ENCODE measurements at regions not wholly inside any gene's neighbourhood (a gene's known extent, or its start where the extent isn't known, plus 50 kb on each side); places are given as distances from the start of the nearest gene placed in this dataset.

DNA sequence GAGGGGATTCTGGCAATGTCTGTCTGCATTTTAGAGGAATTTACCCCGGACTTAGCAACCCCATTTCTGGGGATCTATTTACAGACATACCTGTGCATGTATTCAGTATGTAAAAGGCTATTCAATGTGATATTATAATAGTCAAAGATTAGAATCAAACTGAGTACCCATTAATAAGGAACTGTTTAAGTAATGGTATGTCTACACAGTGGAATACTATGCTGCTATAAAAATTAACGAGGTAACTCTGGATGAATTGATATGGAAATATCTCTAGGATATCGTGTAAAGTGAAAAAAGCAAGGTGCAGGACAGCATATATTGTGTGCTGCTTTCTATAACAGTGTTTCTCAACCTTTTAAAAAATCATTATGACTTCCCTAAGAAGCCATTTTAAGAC, 186.9 kb downstream of the SEMA6A start:
- H3F3A ChIP-seq (replicated peaks; ENCODE audit: insufficient read depth): no peaks in the 10 kb centered on the region
- no peaks in the 10 kb centered on the region for H3K79me2 ChIP-seq (ENCODE audit: insufficient read depth)
- H3K9me3 ChIP-seq: no peaks in the 10 kb centered on the region
- no peaks in the 10 kb centered on the region for H3K36me3 ChIP-seq (replicated peaks in 1 of 2; ENCODE audit: control insufficient read depth in 1 of 2, insufficient read depth in 2 of 2, low read length in 1 of 2)
- 61% methylated on average over 3 of the region's 3 CpGs for WGBS (ENCODE audit: low lambda C conversion rate)
- POLR2A ChIA-PET: no interaction called here
- H4K20me1 ChIP-seq (ENCODE audit: insufficient read depth): no peaks in the 10 kb centered on the region
- H3K27ac ChIP-seq (ENCODE audit: low read depth in 2 of 2, low read length in 1 of 2): no peak overlapping the region
- TF ChIP-seq JUND (IDR thresholded peaks at IDR 0.05) (no peak), GATA2 (CRISPR knock-in tag; IDR thresholded peaks at IDR 0.05) (no peak), IRF3 (IDR thresholded peaks at IDR 0.05; ENCODE audit: low read depth, low read length) (no peak), MAX (IDR thresholded peaks at IDR 0.05; ENCODE audit: low read depth) (no peak), TAF1 (IDR thresholded peaks at IDR 0.05; ENCODE audit: borderline replicate concordance, low read depth, low read length) (no peak), RXRA (IDR thresholded peaks at IDR 0.05; ENCODE audit: borderline replicate concordance, low read depth) (no peak), FOXM1 (IDR thresholded peaks at IDR 0.05; ENCODE audit: low read depth) (no peak), NRF1 (IDR thresholded peaks at IDR 0.05; ENCODE audit: low read depth, low read length) (no peak), RCOR1 (IDR thresholded peaks at IDR 0.05; ENCODE audit: low read length) (no peak), POLR2AphosphoS5 (IDR thresholded peaks at IDR 0.05; ENCODE audit: low read depth, low read length) (no peak)
- TF ChIP-seq, protein P1, sequence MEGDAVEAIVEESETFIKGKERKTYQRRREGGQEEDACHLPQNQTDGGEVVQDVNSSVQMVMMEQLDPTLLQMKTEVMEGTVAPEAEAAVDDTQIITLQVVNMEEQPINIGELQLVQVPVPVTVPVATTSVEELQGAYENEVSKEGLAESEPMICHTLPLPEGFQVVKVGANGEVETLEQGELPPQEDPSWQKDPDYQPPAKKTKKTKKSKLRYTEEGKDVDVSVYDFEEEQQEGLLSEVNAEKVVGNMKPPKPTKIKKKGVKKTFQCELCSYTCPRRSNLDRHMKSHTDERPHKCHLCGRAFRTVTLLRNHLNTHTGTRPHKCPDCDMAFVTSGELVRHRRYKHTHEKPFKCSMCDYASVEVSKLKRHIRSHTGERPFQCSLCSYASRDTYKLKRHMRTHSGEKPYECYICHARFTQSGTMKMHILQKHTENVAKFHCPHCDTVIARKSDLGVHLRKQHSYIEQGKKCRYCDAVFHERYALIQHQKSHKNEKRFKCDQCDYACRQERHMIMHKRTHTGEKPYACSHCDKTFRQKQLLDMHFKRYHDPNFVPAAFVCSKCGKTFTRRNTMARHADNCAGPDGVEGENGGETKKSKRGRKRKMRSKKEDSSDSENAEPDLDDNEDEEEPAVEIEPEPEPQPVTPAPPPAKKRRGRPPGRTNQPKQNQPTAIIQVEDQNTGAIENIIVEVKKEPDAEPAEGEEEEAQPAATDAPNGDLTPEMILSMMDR (IDR thresholded peaks at IDR 0.05): no peak
- TF ChIP-seq, protein P2, sequence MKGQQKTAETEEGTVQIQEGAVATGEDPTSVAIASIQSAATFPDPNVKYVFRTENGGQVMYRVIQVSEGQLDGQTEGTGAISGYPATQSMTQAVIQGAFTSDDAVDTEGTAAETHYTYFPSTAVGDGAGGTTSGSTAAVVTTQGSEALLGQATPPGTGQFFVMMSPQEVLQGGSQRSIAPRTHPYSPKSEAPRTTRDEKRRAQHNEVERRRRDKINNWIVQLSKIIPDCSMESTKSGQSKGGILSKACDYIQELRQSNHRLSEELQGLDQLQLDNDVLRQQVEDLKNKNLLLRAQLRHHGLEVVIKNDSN (IDR thresholded peaks at IDR 0.05; ENCODE audit: borderline replicate concordance, low read depth): no peak
- no peak overlapping the region for H3K4me3 ChIP-seq (ENCODE audit: low read depth in 2 of 2, low read length in 1 of 2)
- no peak overlapping the region for H3K4me2 ChIP-seq
- DNase-seq: no peak
- H3K9me2 ChIP-seq: no peaks in the 10 kb centered on the region
- H2AFZ ChIP-seq (ENCODE audit: low read depth): no peak overlapping the region
- CTCF ChIA-PET: no interaction called here
- H3K4me1 ChIP-seq (ENCODE audit: control insufficient read depth in 1 of 2, insufficient read depth in 2 of 2, low read depth in 1 of 2, low read length in 1 of 2): no peaks in the 10 kb centered on the region; a peak in 1 of 4 replicates
- no peaks in the 10 kb centered on the region for H3K27me3 ChIP-seq (ENCODE audit: insufficient read depth)
- no peak overlapping the region for H3K9ac ChIP-seq

DNA sequence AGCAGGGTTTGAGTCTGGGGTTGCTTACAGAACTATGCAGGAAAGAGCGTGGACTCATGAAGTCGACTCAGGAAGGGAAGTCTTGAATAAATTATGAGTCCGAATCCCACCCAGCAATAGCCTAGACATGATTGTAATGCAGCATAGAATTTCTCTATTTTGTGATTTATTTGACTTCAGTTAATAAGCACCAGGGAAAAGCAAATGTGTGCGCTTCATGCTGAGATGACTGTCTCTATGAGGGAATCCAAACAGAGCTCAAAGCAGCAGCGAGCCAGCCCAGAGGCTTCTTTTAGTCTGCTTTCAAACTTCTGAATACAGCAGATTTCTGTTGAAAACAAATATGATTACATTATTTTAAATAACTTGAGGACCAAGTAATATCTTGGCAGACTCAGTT, 188.0 kb downstream of the SEMA6A start:
- H4K20me1 ChIP-seq (ENCODE audit: insufficient read depth): no peaks in the 10 kb centered on the region
- H3K4me3 ChIP-seq (ENCODE audit: low read depth in 2 of 2, low read length in 1 of 2): no peak overlapping the region
- H3K79me2 ChIP-seq (ENCODE audit: insufficient read depth): no peaks in the 10 kb centered on the region
- no peak for DNase-seq
- no peaks in the 10 kb centered on the region for H3K9me2 ChIP-seq
- 89% methylated on average over 5 of the region's 5 CpGs for WGBS (ENCODE audit: low lambda C conversion rate)
- TF ChIP-seq RFX5 (IDR thresholded peaks at IDR 0.05; ENCODE audit: low read length): no peak
- TF ChIP-seq MEF2A (IDR thresholded peaks at IDR 0.05; ENCODE audit: borderline replicate concordance, low read depth): no peak
- no peak for TF ChIP-seq YY1 (IDR thresholded peaks at IDR 0.05; ENCODE audit: low read depth)
- no peak for TF ChIP-seq NRF1 (IDR thresholded peaks at IDR 0.05; ENCODE audit: low read depth, low read length)
- no peak for TF ChIP-seq EZH2phosphoT487 (IDR thresholded peaks at IDR 0.05; ENCODE audit: borderline replicate concordance, low read depth)
- no peak for TF ChIP-seq ZBTB33 (IDR thresholded peaks at IDR 0.05; ENCODE audit: borderline replicate concordance, low read depth)
- no peak for TF ChIP-seq NFIC (IDR thresholded peaks at IDR 0.05; ENCODE audit: borderline replicate concordance)
- ChIA-PET CTCF (no interaction called here), POLR2A (no interaction called here)
- no peaks in the 10 kb centered on the region; a peak in 1 of 4 replicates for H3K4me1 ChIP-seq (ENCODE audit: control insufficient read depth in 1 of 2, insufficient read depth in 2 of 2, low read depth in 1 of 2, low read length in 1 of 2)
- H3F3A ChIP-seq (replicated peaks; ENCODE audit: insufficient read depth): no peaks in the 10 kb centered on the region
- no peak overlapping the region for H3K4me2 ChIP-seq
- H3K27me3 ChIP-seq (ENCODE audit: insufficient read depth): no peaks in the 10 kb centered on the region
- H3K36me3 ChIP-seq (replicated peaks in 1 of 2; ENCODE audit: control insufficient read depth in 1 of 2, insufficient read depth in 2 of 2, low read length in 1 of 2): no peaks in the 10 kb centered on the region
- H3K27ac ChIP-seq (ENCODE audit: low read depth in 2 of 2, low read length in 1 of 2): no peak overlapping the region
- H3K9ac ChIP-seq: no peak overlapping the region
- no peak overlapping the region for H2AFZ ChIP-seq (ENCODE audit: low read depth)
- no peaks in the 10 kb centered on the region for H3K9me3 ChIP-seq

All from SK-N-SH (cell line).